ENCODE measurements at regions not wholly inside any gene's neighbourhood (a gene's known extent, or its start where the extent isn't known, plus 50 kb on each side); places are given as distances from the start of the nearest gene placed in this dataset.

DNA sequence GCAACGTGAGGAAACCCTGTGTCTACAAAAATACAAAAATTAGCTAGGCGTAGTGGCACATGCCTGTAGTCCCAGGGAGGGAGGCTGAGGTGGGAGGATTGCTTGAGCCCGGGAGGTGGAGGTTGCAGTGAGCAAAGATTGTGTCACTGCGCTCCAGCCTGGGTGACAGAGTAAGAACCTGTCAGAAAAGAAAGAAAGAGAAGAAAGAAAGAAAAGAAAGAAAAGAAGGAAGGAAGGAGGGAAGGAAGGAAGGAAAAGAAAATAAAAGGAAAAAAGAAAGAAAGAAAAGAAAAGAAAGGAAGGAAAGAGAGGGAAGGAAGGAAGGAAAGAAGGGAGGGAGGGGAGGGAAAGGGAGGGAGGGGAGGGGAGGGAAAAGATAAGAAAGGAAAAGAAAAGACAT, 89.9 kb upstream of the HPCAL1 start:
- no peak overlapping the region for H3K4me3 ChIP-seq
- TF ChIP-seq, protein P1, sequence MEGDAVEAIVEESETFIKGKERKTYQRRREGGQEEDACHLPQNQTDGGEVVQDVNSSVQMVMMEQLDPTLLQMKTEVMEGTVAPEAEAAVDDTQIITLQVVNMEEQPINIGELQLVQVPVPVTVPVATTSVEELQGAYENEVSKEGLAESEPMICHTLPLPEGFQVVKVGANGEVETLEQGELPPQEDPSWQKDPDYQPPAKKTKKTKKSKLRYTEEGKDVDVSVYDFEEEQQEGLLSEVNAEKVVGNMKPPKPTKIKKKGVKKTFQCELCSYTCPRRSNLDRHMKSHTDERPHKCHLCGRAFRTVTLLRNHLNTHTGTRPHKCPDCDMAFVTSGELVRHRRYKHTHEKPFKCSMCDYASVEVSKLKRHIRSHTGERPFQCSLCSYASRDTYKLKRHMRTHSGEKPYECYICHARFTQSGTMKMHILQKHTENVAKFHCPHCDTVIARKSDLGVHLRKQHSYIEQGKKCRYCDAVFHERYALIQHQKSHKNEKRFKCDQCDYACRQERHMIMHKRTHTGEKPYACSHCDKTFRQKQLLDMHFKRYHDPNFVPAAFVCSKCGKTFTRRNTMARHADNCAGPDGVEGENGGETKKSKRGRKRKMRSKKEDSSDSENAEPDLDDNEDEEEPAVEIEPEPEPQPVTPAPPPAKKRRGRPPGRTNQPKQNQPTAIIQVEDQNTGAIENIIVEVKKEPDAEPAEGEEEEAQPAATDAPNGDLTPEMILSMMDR (IDR thresholded peaks at IDR 0.05), result no peak
- TF ChIP-seq POLR2A (IDR thresholded peaks at IDR 0.05), result no peak
- no peaks in the 10 kb centered on the region for H3K27me3 ChIP-seq
- H3K4me1 ChIP-seq (replicated peaks in 1 of 2), result no peaks in the 10 kb centered on the region
- no peak overlapping the region for H3K27ac ChIP-seq
- intact Hi-C loops (cut with DNase I), result no loop called here
- 92 to 96% (median 93%) methylated on average over 4 of the region's 4 CpGs for WGBS, 4 donors
- H3K9me3 ChIP-seq (replicated peaks in 1 of 3), result no peaks in the 10 kb centered on the region
- no peaks in the 10 kb centered on the region for H3K36me3 ChIP-seq (replicated peaks in 1 of 2)
- no peak for DNase-seq

DNA sequence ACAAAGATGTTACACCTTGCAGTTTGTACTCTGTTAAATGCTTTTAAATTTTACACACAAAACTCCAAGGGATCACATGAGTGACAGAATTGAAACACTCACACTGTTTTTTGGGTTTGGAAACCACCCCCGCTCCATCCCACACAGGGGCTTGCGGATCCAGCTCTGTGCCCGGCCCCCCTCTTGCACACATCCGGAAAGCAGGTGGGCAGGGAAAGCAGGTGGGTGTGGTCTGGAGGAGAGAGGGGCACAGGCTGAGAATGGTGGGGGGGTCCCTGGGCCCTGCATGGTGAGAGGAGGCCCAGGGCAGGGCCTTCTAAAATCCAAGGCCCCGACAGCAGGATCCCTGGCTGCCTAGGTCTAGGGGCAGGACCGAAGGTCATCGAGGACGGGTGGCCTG, 88.5 kb upstream of the HPCAL1 start:
- Histone ChIP-seq H3K36me3 (replicated peaks in 1 of 2) (no peaks in the 10 kb centered on the region), H3K27ac (no peak overlapping the region), H3K27me3 (no peaks in the 10 kb centered on the region), H3K4me3 (no peak overlapping the region), H3K4me1 (replicated peaks in 1 of 2) (no peaks in the 10 kb centered on the region), H3K9me3 (replicated peaks in 1 of 3) (no peaks in the 10 kb centered on the region)
- intact Hi-C loops (cut with DNase I), result no loop called here
- 78 to 85% (median 80%) methylated on average over 7 to 8 of the region's 8 CpGs for WGBS, 4 donors
- TF ChIP-seq POLR2A (IDR thresholded peaks at IDR 0.05), result no peak
- no peak for DNase-seq

DNA sequence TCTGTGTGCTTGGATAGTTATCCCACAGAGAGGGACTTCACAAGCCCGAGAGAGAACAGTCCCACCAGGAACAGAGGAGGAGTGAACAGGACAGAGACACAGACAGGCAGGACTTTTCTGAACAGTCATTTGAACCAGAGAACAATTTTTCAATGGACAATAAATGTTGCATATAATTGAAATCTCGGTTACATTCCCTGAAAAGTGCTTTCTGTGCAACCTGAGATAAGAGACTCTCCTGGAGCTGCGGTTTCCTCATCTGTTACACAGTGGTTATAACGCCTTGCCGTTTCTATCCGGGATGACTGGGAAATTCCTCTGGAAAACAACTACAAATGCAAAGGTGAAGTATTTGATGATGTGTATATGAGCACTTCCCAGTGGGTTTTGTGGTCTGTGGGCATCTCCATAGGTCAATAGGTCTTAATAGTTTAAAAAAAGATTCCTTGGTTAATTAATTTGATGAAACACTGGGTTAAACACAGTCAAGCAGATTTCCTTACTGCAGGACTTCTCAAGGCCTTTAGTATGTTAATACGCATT, 87.2 kb upstream of the HPCAL1 start:
- H3K27ac ChIP-seq, result no peak overlapping the region
- H3K27me3 ChIP-seq, result no peaks in the 10 kb centered on the region
- no peak for DNase-seq
- H3K36me3 ChIP-seq (replicated peaks in 1 of 2), result no peaks in the 10 kb centered on the region
- H3K9me3 ChIP-seq (replicated peaks in 1 of 3), result no peaks in the 10 kb centered on the region
- H3K4me3 ChIP-seq, result no peak overlapping the region
- no peaks in the 10 kb centered on the region for H3K4me1 ChIP-seq (replicated peaks in 1 of 2)
- TF ChIP-seq, protein P1 (IDR thresholded peaks at IDR 0.05), result no peak
- no peak for TF ChIP-seq POLR2A (IDR thresholded peaks at IDR 0.05)
- WGBS, 4 donors, result 94 to 96% (median 95%) methylated on average over 7 of the region's 7 CpGs
- intact Hi-C loops (cut with DNase I), result no loop called here

DNA sequence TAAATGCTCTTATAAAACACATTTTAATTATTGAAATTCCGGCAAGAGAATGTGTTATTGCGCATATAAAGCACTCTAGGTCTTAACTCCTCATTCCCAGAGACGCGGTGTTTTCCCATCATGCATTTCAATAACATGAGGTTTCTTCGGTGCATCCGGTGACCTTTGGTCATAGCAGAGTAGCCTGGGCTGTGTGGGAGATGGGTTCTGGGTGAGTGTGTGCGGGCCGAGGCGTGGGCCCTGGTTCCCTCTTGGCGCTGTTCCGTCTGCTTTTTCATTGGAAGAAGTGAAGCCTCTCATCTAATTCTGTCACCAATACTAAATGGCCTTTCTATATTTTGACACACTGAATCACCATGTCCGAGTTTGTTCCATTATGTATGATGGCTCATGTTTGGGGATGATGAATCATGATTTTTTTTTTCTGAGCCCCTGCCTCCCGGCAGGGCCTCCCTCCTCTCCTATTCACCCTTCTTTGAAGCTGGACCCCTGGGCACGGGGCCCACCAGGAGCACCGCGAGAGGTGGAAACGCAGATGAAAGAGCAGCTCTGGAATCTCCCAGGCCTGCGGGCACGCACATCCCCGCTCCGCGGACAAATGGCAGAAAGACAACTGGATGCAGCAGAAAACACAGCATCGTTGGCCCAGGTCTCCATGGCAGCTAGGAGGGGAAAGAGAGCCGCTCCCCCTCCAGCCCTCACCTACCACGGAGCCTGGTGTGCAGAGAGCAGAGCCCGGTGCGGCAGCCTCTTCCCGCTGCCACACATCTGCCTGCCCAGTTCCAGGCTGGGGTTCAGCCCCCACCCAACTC, 85.8 kb upstream of the HPCAL1 start:
- WGBS, 4 donors, result 84 to 88% (median 85%) methylated on average over 25 to 28 of the region's 28 CpGs
- TF ChIP-seq POLR2A (IDR thresholded peaks at IDR 0.05), result no peak
- TF ChIP-seq, protein P1 (IDR thresholded peaks at IDR 0.05), result no peak
- Histone ChIP-seq H3K4me1 (replicated peaks in 1 of 2) (no peaks in the 10 kb centered on the region), H3K4me3 (no peak overlapping the region), H3K27me3 (no peaks in the 10 kb centered on the region), H3K27ac (no peak overlapping the region), H3K36me3 (replicated peaks in 1 of 2) (no peaks in the 10 kb centered on the region), H3K9me3 (replicated peaks in 1 of 3) (no peaks in the 10 kb centered on the region)
- no peak for DNase-seq
- intact Hi-C loops (cut with DNase I), result no loop called here

All from adrenal gland (tissue), 9 donors.